ENCODE measurements at regions not wholly inside any gene's neighbourhood (a gene's known extent, or its start where the extent isn't known, plus 50 kb on each side); places are given as distances from the start of the nearest gene placed in this dataset.

- Histone ChIP-seq H3K4me2 (ENCODE audit: insufficient read depth, low read length, poor library complexity, severe bottlenecking) (no peak overlapping the region), H3K27me3 (ENCODE audit: control insufficient read depth in 3 of 3, insufficient read depth in 3 of 3, low read depth in 1 of 3, low read length in 3 of 3) (no peaks in the 10 kb centered on the region), H3K14ac (ENCODE audit: low read length) (no peak overlapping the region), H3K18ac (ENCODE audit: low read length) (no peak overlapping the region), H2AFZ (ENCODE audit: low read length) (no peak overlapping the region), H2BK120ac (ENCODE audit: low read depth, low read length) (no peak overlapping the region), H3K36me3 (replicated peaks in 1 of 2; ENCODE audit: control insufficient read depth in 2 of 2, insufficient read depth in 2 of 2, low read length in 2 of 2) (no peaks in the 10 kb centered on the region), H2BK12ac (ENCODE audit: low read length) (no peak overlapping the region), H2AK5ac (ENCODE audit: low read depth, low read length) (no peak overlapping the region), H4K91ac (ENCODE audit: low read depth, low read length, poor library complexity) (no peak overlapping the region), H3K27ac (replicated peaks; ENCODE audit: low read length) (no peak overlapping the region), H3K4me1 (ENCODE audit: control insufficient read depth in 2 of 2, insufficient read depth in 1 of 2, low read depth in 1 of 2, low read length in 2 of 2) (no peaks in the 10 kb centered on the region), H3K9ac (ENCODE audit: low read depth, low read length, poor library complexity) (no peak overlapping the region), H2BK15ac (ENCODE audit: low read length) (no peak overlapping the region), H4K8ac (ENCODE audit: low read depth, low read length) (no peak overlapping the region), H3K4ac (ENCODE audit: low read length) (no peak overlapping the region), H3K4me3 (ENCODE audit: low read length in 2 of 2) (no peak overlapping the region), H3K23ac (ENCODE audit: low read depth, low read length, poor library complexity) (no peak overlapping the region), H3K79me1 (ENCODE audit: low read depth, low read length) (no peaks in the 10 kb centered on the region), H3K9me3 (replicated peaks in 1 of 2; ENCODE audit: control insufficient read depth in 2 of 2, insufficient read depth in 1 of 2, low read depth in 1 of 2, low read length in 2 of 2) (no peaks in the 10 kb centered on the region), H2BK5ac (ENCODE audit: low read length) (no peak overlapping the region)
- no CpG with 5 or more reads among the region's 1 CpG for WGBS, 2 donors (ENCODE audit: extremely low coverage in 2 of 2, insufficient read length in 2 of 2, insufficient replicate concordance in 1 of 2)
- no peak for DNase-seq (ENCODE audit: low spot score)
These were observed 138.6 kb upstream of the BRINP3 start for GRCh38 chr1:190616235-190616634.

DNA sequence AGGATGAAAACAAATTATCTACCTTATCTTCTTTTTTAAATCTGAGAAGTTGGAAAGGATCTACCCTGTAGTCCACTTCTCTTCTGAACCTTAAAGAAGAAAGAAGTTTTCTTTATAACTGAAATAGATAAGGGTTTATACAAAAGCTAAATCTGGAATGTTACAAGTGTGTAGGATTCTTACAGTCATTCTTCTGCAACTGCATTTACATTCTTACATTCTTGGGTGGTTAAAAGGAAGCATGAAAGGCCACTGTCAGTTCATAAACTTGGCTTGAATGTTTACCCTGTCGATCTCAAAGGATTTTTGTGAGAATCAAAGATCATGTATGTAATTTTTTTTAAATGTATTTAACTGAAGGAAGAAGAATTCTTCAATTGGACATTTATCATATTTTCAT is 142.1 kb upstream of the BRINP3 start:
- Histone ChIP-seq H3K27ac (replicated peaks; ENCODE audit: low read length) (no peak overlapping the region), H2BK15ac (ENCODE audit: low read length) (no peak overlapping the region), H2BK120ac (ENCODE audit: low read depth, low read length) (no peak overlapping the region), H3K36me3 (replicated peaks in 1 of 2; ENCODE audit: control insufficient read depth in 2 of 2, insufficient read depth in 2 of 2, low read length in 2 of 2) (no peaks in the 10 kb centered on the region), H3K9me3 (replicated peaks in 1 of 2; ENCODE audit: control insufficient read depth in 2 of 2, insufficient read depth in 1 of 2, low read depth in 1 of 2, low read length in 2 of 2) (no peaks in the 10 kb centered on the region), H3K9ac (ENCODE audit: low read depth, low read length, poor library complexity) (no peak overlapping the region), H2AK5ac (ENCODE audit: low read depth, low read length) (no peak overlapping the region), H3K23ac (ENCODE audit: low read depth, low read length, poor library complexity) (no peak overlapping the region), H3K18ac (ENCODE audit: low read length) (no peak overlapping the region), H3K4me3 (ENCODE audit: low read length in 2 of 2) (no peak overlapping the region), H3K4me2 (ENCODE audit: insufficient read depth, low read length, poor library complexity, severe bottlenecking) (no peak overlapping the region), H3K79me1 (ENCODE audit: low read depth, low read length) (no peaks in the 10 kb centered on the region), H4K8ac (ENCODE audit: low read depth, low read length) (no peak overlapping the region), H2AFZ (ENCODE audit: low read length) (peak overlapping the region; percentile 59), H3K27me3 (ENCODE audit: control insufficient read depth in 3 of 3, insufficient read depth in 3 of 3, low read depth in 1 of 3, low read length in 3 of 3) (no peaks in the 10 kb centered on the region), H2BK12ac (ENCODE audit: low read length) (no peak overlapping the region), H3K4ac (ENCODE audit: low read length) (no peak overlapping the region), H3K14ac (ENCODE audit: low read length) (no peak overlapping the region), H4K91ac (ENCODE audit: low read depth, low read length, poor library complexity) (no peak overlapping the region), H2BK5ac (ENCODE audit: low read length) (no peak overlapping the region), H3K4me1 (ENCODE audit: control insufficient read depth in 2 of 2, insufficient read depth in 1 of 2, low read depth in 1 of 2, low read length in 2 of 2) (no peaks in the 10 kb centered on the region)
- WGBS, 2 donors (ENCODE audit: extremely low coverage in 2 of 2, insufficient read length in 2 of 2, insufficient replicate concordance in 1 of 2) = no CpG with 5 or more reads among the region's 1 CpG
- DNase-seq (ENCODE audit: low spot score) = no peak

GRCh38 chr1:190633488-190633887 is 155.8 kb upstream of the BRINP3 start:
- Histone ChIP-seq H3K23ac (ENCODE audit: low read depth, low read length, poor library complexity) (no peak overlapping the region), H2BK15ac (ENCODE audit: low read length) (no peak overlapping the region), H3K27ac (replicated peaks; ENCODE audit: low read length) (no peak overlapping the region), H2AK5ac (ENCODE audit: low read depth, low read length) (no peak overlapping the region), H3K36me3 (replicated peaks in 1 of 2; ENCODE audit: control insufficient read depth in 2 of 2, insufficient read depth in 2 of 2, low read length in 2 of 2) (no peaks in the 10 kb centered on the region), H3K14ac (ENCODE audit: low read length) (no peak overlapping the region), H4K91ac (ENCODE audit: low read depth, low read length, poor library complexity) (no peak overlapping the region), H3K4me1 (ENCODE audit: control insufficient read depth in 2 of 2, insufficient read depth in 1 of 2, low read depth in 1 of 2, low read length in 2 of 2) (no peaks in the 10 kb centered on the region), H3K18ac (ENCODE audit: low read length) (no peak overlapping the region), H2AFZ (ENCODE audit: low read length) (no peak overlapping the region), H2BK5ac (ENCODE audit: low read length) (no peak overlapping the region), H2BK12ac (ENCODE audit: low read length) (no peak overlapping the region), H3K9me3 (replicated peaks in 1 of 2; ENCODE audit: control insufficient read depth in 2 of 2, insufficient read depth in 1 of 2, low read depth in 1 of 2, low read length in 2 of 2) (no peaks in the 10 kb centered on the region), H3K4ac (ENCODE audit: low read length) (no peak overlapping the region), H3K9ac (ENCODE audit: low read depth, low read length, poor library complexity) (no peak overlapping the region), H3K27me3 (ENCODE audit: control insufficient read depth in 3 of 3, insufficient read depth in 3 of 3, low read depth in 1 of 3, low read length in 3 of 3) (no peaks in the 10 kb centered on the region), H4K8ac (ENCODE audit: low read depth, low read length) (no peak overlapping the region), H3K79me1 (ENCODE audit: low read depth, low read length) (no peaks in the 10 kb centered on the region), H2BK120ac (ENCODE audit: low read depth, low read length) (no peak overlapping the region), H3K4me2 (ENCODE audit: insufficient read depth, low read length, poor library complexity, severe bottlenecking) (no peak overlapping the region), H3K4me3 (ENCODE audit: low read length in 2 of 2) (no peak overlapping the region)
- DNase-seq (ENCODE audit: low spot score) = peak; percentile 5

GRCh38 chr1:190634134-190634533 is 156.5 kb upstream of the BRINP3 start:
- Histone ChIP-seq H3K18ac (ENCODE audit: low read length) (no peak overlapping the region), H3K36me3 (replicated peaks in 1 of 2; ENCODE audit: control insufficient read depth in 2 of 2, insufficient read depth in 2 of 2, low read length in 2 of 2) (no peaks in the 10 kb centered on the region), H3K4me1 (ENCODE audit: control insufficient read depth in 2 of 2, insufficient read depth in 1 of 2, low read depth in 1 of 2, low read length in 2 of 2) (no peaks in the 10 kb centered on the region), H2BK5ac (ENCODE audit: low read length) (no peak overlapping the region), H3K27ac (replicated peaks; ENCODE audit: low read length) (no peak overlapping the region), H2BK15ac (ENCODE audit: low read length) (no peak overlapping the region), H3K14ac (ENCODE audit: low read length) (no peak overlapping the region), H2BK12ac (ENCODE audit: low read length) (no peak overlapping the region), H2AK5ac (ENCODE audit: low read depth, low read length) (no peak overlapping the region), H3K23ac (ENCODE audit: low read depth, low read length, poor library complexity) (no peak overlapping the region), H4K8ac (ENCODE audit: low read depth, low read length) (no peak overlapping the region), H2AFZ (ENCODE audit: low read length) (no peak overlapping the region), H3K4me3 (ENCODE audit: low read length in 2 of 2) (no peak overlapping the region), H3K9ac (ENCODE audit: low read depth, low read length, poor library complexity) (no peak overlapping the region), H2BK120ac (ENCODE audit: low read depth, low read length) (no peak overlapping the region), H3K9me3 (replicated peaks in 1 of 2; ENCODE audit: control insufficient read depth in 2 of 2, insufficient read depth in 1 of 2, low read depth in 1 of 2, low read length in 2 of 2) (no peaks in the 10 kb centered on the region), H3K79me1 (ENCODE audit: low read depth, low read length) (no peaks in the 10 kb centered on the region), H3K4me2 (ENCODE audit: insufficient read depth, low read length, poor library complexity, severe bottlenecking) (no peak overlapping the region), H4K91ac (ENCODE audit: low read depth, low read length, poor library complexity) (no peak overlapping the region), H3K4ac (ENCODE audit: low read length) (no peak overlapping the region), H3K27me3 (ENCODE audit: control insufficient read depth in 3 of 3, insufficient read depth in 3 of 3, low read depth in 1 of 3, low read length in 3 of 3) (no peaks in the 10 kb centered on the region)
- WGBS, 2 donors (ENCODE audit: extremely low coverage in 2 of 2, insufficient read length in 2 of 2, insufficient replicate concordance in 1 of 2) = no CpG with 5 or more reads among the region's 2 CpGs
- DNase-seq (ENCODE audit: low spot score) = no peak

Measured in neuronal stem cell (in vitro differentiated cells).